ENCODE measurements at regions not wholly inside any gene's neighbourhood (a gene's known extent, or its start where the extent isn't known, plus 50 kb on each side); places are given as distances from the start of the nearest gene placed in this dataset.

DNA sequence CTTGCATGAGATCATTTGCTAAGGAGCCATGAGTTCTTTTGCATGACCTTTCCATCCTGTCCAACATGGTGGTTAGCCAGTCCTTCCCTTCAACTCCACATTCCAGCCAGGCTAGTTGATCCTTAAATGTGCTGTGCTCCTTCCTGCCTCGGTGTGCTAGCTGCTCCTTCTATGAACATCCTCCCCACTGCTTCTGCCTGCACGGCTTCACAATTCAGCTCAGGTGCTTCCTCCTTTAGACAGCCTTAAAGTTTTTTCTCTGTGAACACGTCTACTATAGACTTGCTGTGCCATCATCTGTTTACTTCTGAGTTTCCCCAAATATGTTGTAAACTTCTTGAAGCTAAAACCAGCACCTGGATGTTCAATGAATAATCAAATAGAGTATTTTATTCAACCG lies 95.5 kb downstream of the OTUD1 start:
- no peak for TF ChIP-seq CTCF (IDR thresholded peaks at IDR 0.05; ENCODE audit: extremely low read depth in 1 of 2, insufficient read depth in 1 of 2, low read depth in 1 of 2, low read length in 2 of 2)
- no peak for TF ChIP-seq EZH2 (IDR thresholded peaks at IDR 0.05; ENCODE audit: borderline replicate concordance, low read depth, low read length, severe bottlenecking)
- no peak for TF ChIP-seq JUN (IDR thresholded peaks at IDR 0.05; ENCODE audit: borderline replicate concordance, insufficient read depth, insufficient read length, low read depth)
- TF ChIP-seq, protein P1, sequence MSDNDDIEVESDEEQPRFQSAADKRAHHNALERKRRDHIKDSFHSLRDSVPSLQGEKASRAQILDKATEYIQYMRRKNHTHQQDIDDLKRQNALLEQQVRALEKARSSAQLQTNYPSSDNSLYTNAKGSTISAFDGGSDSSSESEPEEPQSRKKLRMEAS (IDR thresholded peaks at IDR 0.05; ENCODE audit: insufficient read depth, insufficient read length): no peak
- no peak for TF ChIP-seq POLR2A (IDR thresholded peaks at IDR 0.05; ENCODE audit: low read depth, low read length)
- no peak for TF ChIP-seq FOS (IDR thresholded peaks at IDR 0.05; ENCODE audit: borderline replicate concordance, insufficient read depth, low read length)
- no peak for TF ChIP-seq GATA2 (IDR thresholded peaks at IDR 0.05; ENCODE audit: insufficient read depth, insufficient read length, low read depth, low read length)
- no peak for TF ChIP-seq POLR2AphosphoS5 (IDR thresholded peaks at IDR 0.05; ENCODE audit: insufficient read depth, low read depth, low read length)
